Right lobe of liver (tissue), 6 donors: ENCODE measurements at regions not wholly inside any gene's neighbourhood (a gene's known extent, or its start where the extent isn't known, plus 50 kb on each side); places are given as distances from the start of the nearest gene placed in this dataset.

Experiments
- ATAC-seq, 4 donors: fragments of 200-7000 bp; cut with Tn5 transposase; one replicate each; pipeline ENCODE4 v1.9.1; 2020; ENCODE audit warnings: mild to moderate bottlenecking in 4 of 4, moderate library complexity in 4 of 4
- DNase-seq, 3 donors: peaks; one replicate each; pipeline ENCODE4 v3.0.0-alpha.2; 2020
- H3K27ac ChIP-seq, 3 donors: fragments of 200-600 bp; one replicate each; pipeline ENCODE4 v1.8.0; 2022
- H3K27me3 ChIP-seq, 2 donors: fragments of 200-600 bp; one replicate each; pipeline ENCODE4 v1.8.0; 2022
- H3K36me3 ChIP-seq, 4 donors: fragments of 200-600 bp; sonication (generic) in 1 of 4; one replicate each; pipeline versions ENCODE4 v1.5.1 to v1.8.0; 2017 to 2022; ENCODE audit warnings: control low read depth in 1 of 4
- H3K4me1 ChIP-seq, 4 donors: fragments of 200-600 bp; sonication (generic) in 1 of 4; one replicate each; pipeline versions ENCODE4 v1.5.1 to v1.8.0; 2017 to 2022; ENCODE audit warnings: control low read depth in 1 of 4
- H3K4me3 ChIP-seq, 3 donors: fragments of 200-600 bp; one replicate each; pipeline ENCODE4 v1.8.0; 2022
- H3K9me3 ChIP-seq, 4 donors: fragments of 200-600 bp; sonication (generic) in 1 of 4; one replicate each; pipeline versions ENCODE4 v1.5.1 to v1.8.0; 2017 to 2022; ENCODE audit warnings: control low read depth in 1 of 4
- POLR2A ChIP-seq: fragments of 450-650 bp; IDR thresholded peaks from one replicate; pipeline ENCODE4 v1.6.1; 2017; ENCODE audit warnings: antibody characterized with exemption, mild to moderate bottlenecking
- WGBS: methylation state at CpG from one replicate; pipeline ENCODE4 v1.1.6; 2018; ENCODE audit warnings: low coverage, low lambda C conversion rate; ENCODE audit not compliant: insufficient coverage; ENCODE audit errors: missing lambda C conversion rate; 5-methylcytosine and 5-hydroxymethylcytosine counted together
- intact Hi-C, 2 donors: fragments of 100-400 bp; cut with DNase I; formaldehyde crosslinking; loops; one replicate each; pipeline versions ENCODE4 v1.11.2 to v1.14.1; 2022
- TF ChIP-seq, protein P1 (sequence below), 4 donors: fragments of 200-600 bp in 3 of 4; fragments of 450-650 bp in 1 of 4; IDR thresholded peaks; one replicate each; pipeline versions ENCODE4 v1.5.1 to v1.8.0; 2016 to 2022; ENCODE audit warnings: antibody characterized with exemption in 4 of 4, mild to moderate bottlenecking in 2 of 4
- donor health status: DM: no; HTN: yes; CAD: no.
- donor health status: DM: no; HTN: no; CAD: no.
- donor health status: DM: no; HTN: no; CAD: no.
- donor health status: DM: no; HTN: yes; CAD: no.
- donor health status: DM: no; HTN: yes; CAD: no.

DNA sequence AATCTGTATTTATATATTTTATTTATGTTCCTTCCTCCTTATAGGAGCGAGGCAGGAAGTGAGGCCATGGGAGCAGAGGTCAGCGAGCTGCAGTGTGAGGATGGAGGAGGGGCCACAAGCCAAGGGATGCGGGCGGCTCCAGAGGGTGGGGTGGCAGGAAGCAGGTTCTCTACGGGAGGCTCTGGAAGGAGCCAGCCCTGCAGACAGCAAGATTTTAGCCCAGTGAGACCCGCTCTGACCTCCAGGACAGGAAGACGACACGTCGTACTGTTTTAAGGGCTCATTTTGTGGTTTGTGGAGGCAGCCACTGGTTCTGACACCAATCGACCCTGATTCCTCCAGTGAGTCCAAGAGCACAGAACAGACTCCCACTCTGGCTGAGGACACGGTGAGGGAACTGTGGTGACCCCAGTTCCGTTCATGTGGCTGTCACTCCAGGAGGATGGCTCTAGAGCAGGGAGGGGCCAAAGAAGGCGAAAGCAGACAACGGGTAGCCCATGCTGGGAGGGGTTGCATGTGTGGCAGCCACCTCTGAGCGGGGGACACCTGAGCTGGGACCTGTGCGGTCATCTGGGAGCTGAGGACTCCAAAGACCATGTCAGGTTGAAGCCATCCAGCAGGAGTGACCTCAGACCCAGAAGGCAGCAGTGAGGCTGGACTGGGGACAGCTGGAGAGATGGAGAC is 100.1 kb upstream of the BHLHE23 start:
- TF ChIP-seq, protein P1, sequence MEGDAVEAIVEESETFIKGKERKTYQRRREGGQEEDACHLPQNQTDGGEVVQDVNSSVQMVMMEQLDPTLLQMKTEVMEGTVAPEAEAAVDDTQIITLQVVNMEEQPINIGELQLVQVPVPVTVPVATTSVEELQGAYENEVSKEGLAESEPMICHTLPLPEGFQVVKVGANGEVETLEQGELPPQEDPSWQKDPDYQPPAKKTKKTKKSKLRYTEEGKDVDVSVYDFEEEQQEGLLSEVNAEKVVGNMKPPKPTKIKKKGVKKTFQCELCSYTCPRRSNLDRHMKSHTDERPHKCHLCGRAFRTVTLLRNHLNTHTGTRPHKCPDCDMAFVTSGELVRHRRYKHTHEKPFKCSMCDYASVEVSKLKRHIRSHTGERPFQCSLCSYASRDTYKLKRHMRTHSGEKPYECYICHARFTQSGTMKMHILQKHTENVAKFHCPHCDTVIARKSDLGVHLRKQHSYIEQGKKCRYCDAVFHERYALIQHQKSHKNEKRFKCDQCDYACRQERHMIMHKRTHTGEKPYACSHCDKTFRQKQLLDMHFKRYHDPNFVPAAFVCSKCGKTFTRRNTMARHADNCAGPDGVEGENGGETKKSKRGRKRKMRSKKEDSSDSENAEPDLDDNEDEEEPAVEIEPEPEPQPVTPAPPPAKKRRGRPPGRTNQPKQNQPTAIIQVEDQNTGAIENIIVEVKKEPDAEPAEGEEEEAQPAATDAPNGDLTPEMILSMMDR (IDR thresholded peaks at IDR 0.05): no peak
- no peak for TF ChIP-seq POLR2A
- no peaks in the 10 kb centered on the region for H3K27me3 ChIP-seq
- peaks cover 0 to 6% (median 2%) of the 10 kb centered on the region in 4 donors for H3K4me1 ChIP-seq
- no peak for ATAC-seq
- no peak overlapping the region for H3K4me3 ChIP-seq
- no peak overlapping the region for H3K27ac ChIP-seq
- peak in 1 of 3 donors; percentile 28 for DNase-seq
- WGBS: 60% methylated on average over 5 of the region's 16 CpGs
- intact Hi-C loops: no loop called here
- H3K9me3 ChIP-seq: peaks cover 0 to 5% (median 0%) of the 10 kb centered on the region in 4 donors
- no peaks in the 10 kb centered on the region for H3K36me3 ChIP-seq

DNA sequence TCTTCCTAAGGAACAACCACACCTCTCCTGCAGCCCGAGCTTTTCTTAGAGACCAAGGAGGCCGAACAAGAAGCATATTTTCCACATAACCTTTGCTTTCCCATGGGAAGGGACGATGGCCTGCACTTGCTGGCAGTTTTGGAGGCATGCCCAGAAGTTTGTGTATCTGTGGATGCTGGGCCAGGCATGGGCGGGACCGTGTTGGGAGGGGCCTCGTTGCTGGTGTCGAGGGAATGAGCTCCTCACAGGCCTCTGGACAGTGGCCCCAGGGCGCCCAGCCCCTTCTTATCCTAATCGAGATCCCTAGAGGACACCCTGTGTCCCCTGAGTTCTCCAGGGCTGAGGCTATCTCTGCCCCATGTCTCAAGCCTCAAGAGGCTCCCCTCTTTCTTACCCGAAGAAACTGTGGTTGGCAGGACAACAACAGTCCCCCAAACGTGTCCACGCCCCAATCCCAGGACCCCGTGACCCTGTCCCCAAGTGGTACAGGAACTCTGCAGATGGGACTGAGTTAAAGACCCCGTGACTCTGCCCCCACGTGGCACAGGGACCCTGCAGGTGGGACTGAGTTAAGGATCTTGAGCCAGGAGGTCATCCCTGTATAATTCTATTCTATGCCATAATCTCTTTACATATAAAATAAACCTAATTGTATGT is 99.5 kb upstream of the BHLHE23 start:
- no peak overlapping the region for H3K27ac ChIP-seq
- peak; percentile 74 to 86 (median 82) for ATAC-seq
- H3K9me3 ChIP-seq: no peaks in the 10 kb centered on the region
- peaks cover 0 to 6% (median 2%) of the 10 kb centered on the region in 4 donors for H3K4me1 ChIP-seq
- TF ChIP-seq POLR2A: no peak
- TF ChIP-seq, protein P1 (IDR thresholded peaks at IDR 0.05): no peak
- WGBS: 26% methylated on average over 5 of the region's 15 CpGs
- peak; percentile 74 to 80 (median 76) for DNase-seq
- no peaks in the 10 kb centered on the region for H3K36me3 ChIP-seq
- no peak overlapping the region for H3K4me3 ChIP-seq
- intact Hi-C loops: no loop called here
- no peaks in the 10 kb centered on the region for H3K27me3 ChIP-seq

DNA sequence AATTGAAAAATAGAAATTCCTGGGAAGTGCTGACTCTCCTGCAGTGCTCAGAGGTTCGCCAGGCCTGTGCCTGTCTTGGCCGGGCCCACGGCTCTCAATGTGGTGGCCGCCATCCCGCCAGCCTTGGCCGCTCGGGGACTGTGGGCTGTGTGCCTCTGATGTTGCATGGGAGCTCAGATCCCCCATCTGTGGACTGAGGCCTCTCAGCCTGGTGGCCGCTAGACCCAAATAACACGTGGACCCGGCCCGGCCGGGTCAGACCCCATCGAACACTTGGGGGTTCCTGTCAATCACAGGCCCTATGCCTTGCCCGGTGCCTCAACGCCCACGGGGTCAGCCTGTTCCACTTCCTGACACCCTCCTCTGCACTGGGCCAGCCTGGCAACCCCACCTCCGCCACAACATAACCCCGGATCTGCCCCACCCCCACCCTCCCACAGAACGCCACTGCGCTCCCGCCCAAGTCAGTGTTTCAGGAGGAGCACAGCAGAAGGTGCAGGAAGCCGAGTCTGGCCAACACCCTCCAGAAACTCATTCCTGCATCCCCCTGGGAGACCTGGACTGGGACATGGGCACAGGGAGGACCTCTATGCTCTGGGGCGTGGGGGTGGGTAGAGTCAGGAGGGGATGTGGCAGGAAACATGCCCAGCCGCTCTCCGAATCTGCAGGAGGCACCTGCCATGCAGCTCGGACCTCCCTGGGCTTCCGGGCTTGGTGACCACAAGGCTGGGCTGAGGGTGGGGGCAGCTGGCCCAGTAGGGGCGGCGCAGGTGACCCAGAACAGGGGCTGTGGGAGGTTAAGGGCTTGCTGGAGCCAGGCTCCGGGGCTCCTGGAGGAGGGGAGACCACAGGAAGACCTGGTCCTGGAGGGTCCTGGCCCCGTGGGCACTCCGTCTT is 98.7 kb upstream of the BHLHE23 start:
- 92% methylated on average over 5 of the region's 32 CpGs for WGBS
- Histone ChIP-seq H3K4me1 (peaks cover 0 to 6% (median 2%) of the 10 kb centered on the region in 4 donors), H3K4me3 (no peak overlapping the region), H3K27me3 (no peaks in the 10 kb centered on the region), H3K27ac (no peak overlapping the region), H3K36me3 (no peaks in the 10 kb centered on the region), H3K9me3 (no peaks in the 10 kb centered on the region)
- intact Hi-C loops: no loop called here
- TF ChIP-seq, protein P1 (IDR thresholded peaks at IDR 0.05): no peak
- no peak for TF ChIP-seq POLR2A
- ATAC-seq: no peak
- DNase-seq: peak in 1 of 3 donors; percentile 54

DNA sequence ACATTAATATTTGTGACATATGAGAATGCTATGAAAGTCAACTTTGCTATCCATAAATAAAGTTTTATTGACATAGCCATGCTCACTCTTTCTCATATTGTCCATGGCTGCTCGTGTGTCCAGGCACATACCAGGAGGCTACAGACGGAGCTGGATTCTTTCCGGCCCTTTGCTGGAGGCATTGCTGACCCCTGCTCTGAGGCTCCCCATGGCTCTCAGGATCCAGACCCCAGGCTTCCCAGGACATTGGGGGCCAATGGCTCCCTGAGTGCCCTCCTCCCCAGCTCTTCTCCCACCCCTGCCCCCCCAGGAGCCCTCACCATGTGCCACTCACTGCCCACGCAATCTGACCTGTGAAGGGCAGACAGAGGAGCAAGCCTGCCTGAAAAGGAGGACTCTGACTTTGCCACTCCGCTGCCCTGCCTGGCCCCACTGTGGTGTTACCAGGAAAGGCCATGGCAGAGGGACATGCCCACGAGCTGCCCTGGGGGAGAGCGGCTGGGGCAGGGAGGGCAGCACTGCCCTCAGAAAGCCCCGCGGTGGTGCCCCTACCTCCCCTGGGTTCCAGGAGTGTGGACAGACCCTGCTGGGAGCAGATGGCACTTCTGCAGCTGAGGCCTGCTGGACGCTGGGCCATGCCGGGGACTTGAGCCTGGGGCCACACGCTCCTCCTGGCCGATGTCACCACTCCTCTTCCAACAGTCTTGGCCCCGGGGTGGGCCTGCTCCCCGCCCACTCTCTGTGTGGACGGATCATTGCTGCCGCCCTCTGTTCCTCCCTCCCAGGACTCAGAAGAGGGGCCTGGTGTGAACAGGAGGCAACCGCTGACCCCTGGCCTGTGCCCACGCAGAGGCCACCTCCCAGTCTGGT is 97.8 kb upstream of the BHLHE23 start:
- Histone ChIP-seq H3K36me3 (no peaks in the 10 kb centered on the region), H3K27me3 (no peaks in the 10 kb centered on the region), H3K4me1 (peaks cover 0 to 6% (median 2%) of the 10 kb centered on the region in 4 donors), H3K9me3 (no peaks in the 10 kb centered on the region), H3K4me3 (no peak overlapping the region), H3K27ac (no peak overlapping the region)
- peak in 1 of 3 donors; percentile 43 for DNase-seq
- no peak for ATAC-seq
- 96% methylated on average over 3 of the region's 19 CpGs for WGBS
- intact Hi-C loops: no loop called here
- TF ChIP-seq POLR2A: no peak
- TF ChIP-seq, protein P1 (IDR thresholded peaks at IDR 0.05): no peak
